Activated T-helper 2 cell treated with anti-CD3 and anti-CD28 coated beads, Interferon-gamma antibody, Interleukin-2, Interleukin-4, amounts not matched to agents 10 μg/mL and 5 μg/mL and 100 μg/mL, durations not matched to agents 14 hours and 24 hours and 36 hours (primary cell): ENCODE measurements at regions not wholly inside any gene's neighbourhood (a gene's known extent, or its start where the extent isn't known, plus 50 kb on each side); places are given as distances from the start of the nearest gene placed in this dataset.

ENCODE experiments used
- DNase-seq: peaks from one replicate; pipeline ENCODE4 v3.0.0; 2021; ENCODE audit warnings: low spot score
- H3K27ac Mint-ChIP-seq: one replicate; pipeline ENCODE4 v1.8.0; 2021; ENCODE audit warnings: mixed read lengths
- H3K27me3 Mint-ChIP-seq: one replicate; pipeline ENCODE4 v1.8.0; 2021; ENCODE audit warnings: low read depth, mixed read lengths
- H3K36me3 Mint-ChIP-seq: one replicate; pipeline ENCODE4 v1.8.0; 2021; ENCODE audit warnings: low read depth, mixed read lengths
- H3K4me1 Mint-ChIP-seq: one replicate; pipeline ENCODE4 v1.8.0; 2021; ENCODE audit warnings: low read depth, mixed read lengths
- H3K4me3 Mint-ChIP-seq: one replicate; pipeline ENCODE4 v1.8.0; 2021; ENCODE audit warnings: low read depth, mild to moderate bottlenecking, moderate library complexity, mixed read lengths
- H3K9me3 Mint-ChIP-seq: one replicate; pipeline ENCODE4 v1.8.0; 2021; ENCODE audit warnings: mixed read lengths
- intact Hi-C: fragments of 100-400 bp; cut with micrococcal nuclease; formaldehyde crosslinking; loops from one replicate; pipeline ENCODE4 v1.15.1; 2023

DNA sequence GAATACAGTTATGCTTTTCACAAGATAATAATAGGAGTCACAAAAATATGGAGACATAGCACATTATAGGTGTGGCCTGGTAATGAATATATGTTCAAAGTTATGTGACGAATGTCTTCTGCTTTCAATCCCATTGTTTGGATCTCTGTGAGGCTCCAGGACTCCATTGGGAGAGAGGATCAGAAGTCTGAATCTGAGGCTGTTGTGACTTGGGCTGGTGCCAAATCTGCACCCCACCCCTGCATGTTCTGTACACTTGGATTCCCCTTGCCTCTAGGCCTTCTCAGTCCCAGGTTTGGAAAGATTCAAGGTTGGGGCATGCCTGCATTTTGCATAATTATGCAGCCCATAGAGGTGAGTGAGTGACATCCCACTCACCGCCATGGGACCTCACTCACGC is 103.1 kb upstream of the MGAT5 start:
- Mint-ChIP-seq H3K36me3 (no peaks in the 10 kb centered on the region), H3K9me3 (no peaks in the 10 kb centered on the region), H3K27me3 (peaks cover 3% of the 10 kb centered on the region), H3K4me3 (no peak overlapping the region), H3K4me1 (no peaks in the 10 kb centered on the region), H3K27ac (no peak overlapping the region)
- no peak for DNase-seq
- intact Hi-C loops, result no loop called here

DNA sequence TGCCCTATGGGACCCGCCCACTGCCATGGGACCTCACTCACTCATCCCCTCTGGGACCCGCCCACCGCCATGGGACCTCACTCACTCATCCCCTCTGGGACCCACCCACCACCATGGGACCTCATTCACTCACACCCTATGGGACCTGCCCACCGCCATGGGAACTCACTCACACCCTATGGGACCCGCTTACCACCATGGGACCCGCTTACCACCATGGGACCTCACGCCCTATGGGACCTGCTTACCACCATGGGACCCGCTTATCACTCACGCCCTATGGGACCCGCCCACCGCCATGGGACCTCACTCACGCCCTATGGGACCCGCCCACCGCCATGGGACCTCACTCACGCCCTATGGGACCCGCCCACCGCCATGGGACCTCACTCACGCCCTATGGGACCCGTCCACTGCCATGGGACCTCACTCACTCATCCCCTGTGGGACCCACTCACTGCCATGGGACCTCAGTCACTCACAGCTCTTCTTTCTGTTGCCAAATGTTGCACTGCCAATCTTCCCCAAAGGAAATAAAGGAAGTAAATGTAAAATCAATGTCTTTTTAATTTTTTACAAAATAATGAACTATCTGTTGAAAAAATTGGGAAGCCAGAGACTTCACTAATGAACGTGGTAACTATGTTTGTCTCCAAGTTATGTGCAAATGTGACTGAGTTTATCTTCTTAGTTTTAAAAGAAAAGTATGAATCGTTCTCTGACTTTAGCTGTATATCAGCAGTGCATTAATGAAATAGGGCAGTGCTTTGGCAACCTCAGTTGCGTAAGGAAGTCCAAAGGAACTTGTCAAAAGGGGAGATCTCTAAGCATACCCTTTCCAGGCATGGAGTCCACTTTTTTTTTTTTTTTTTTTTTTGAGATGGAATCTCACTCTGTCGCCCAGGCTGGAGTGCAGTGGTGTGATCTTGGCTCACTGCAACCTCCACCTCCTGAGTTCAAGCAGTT is 101.5 kb upstream of the MGAT5 start:
- Mint-ChIP-seq H3K4me1 (no peaks in the 10 kb centered on the region), H3K4me3 (no peak overlapping the region), H3K36me3 (no peaks in the 10 kb centered on the region), H3K27ac (no peak overlapping the region), H3K9me3 (no peaks in the 10 kb centered on the region), H3K27me3 (peaks cover 3% of the 10 kb centered on the region)
- intact Hi-C loops, result no loop called here
- DNase-seq, result no peak

- H3K36me3 Mint-ChIP-seq, result no peaks in the 10 kb centered on the region
- no peak overlapping the region for H3K4me3 Mint-ChIP-seq
- intact Hi-C loops, result no loop called here
- H3K27ac Mint-ChIP-seq, result no peak overlapping the region
- H3K9me3 Mint-ChIP-seq, result no peaks in the 10 kb centered on the region
- no peak for DNase-seq
- H3K4me1 Mint-ChIP-seq, result no peaks in the 10 kb centered on the region
- H3K27me3 Mint-ChIP-seq, result no peaks in the 10 kb centered on the region
Observed at GRCh38 chr2:134153294-134153880, 100.5 kb upstream of the MGAT5 start.

DNA sequence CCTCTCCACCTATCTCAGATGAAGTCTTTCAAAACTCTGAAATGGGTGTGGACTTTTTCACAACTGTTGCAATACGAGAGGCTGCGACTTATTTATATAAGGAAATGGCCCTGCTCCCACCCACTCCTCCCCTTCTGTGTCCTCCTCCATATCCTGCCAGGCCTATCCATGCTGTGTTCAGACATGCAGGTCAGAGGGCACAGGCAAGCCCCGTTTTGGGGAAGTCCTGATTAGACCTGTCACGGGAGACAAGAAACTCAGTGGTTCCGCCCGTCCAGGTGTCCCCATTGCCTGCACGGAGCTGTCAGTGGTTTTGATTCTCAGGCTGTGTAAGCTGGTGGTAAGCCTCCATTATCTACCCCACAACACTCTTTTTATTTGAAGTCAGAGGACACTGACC is 99.6 kb upstream of the MGAT5 start:
- H3K9me3 Mint-ChIP-seq, result no peaks in the 10 kb centered on the region
- intact Hi-C loops, result no loop called here
- no peaks in the 10 kb centered on the region for H3K36me3 Mint-ChIP-seq
- DNase-seq, result no peak
- H3K4me3 Mint-ChIP-seq, result no peak overlapping the region
- no peak overlapping the region for H3K27ac Mint-ChIP-seq
- H3K27me3 Mint-ChIP-seq, result no peaks in the 10 kb centered on the region
- H3K4me1 Mint-ChIP-seq, result no peaks in the 10 kb centered on the region

GRCh38 chr2:134155134-134155533 is 98.7 kb upstream of the MGAT5 start:
- Mint-ChIP-seq H3K4me3 (no peak overlapping the region), H3K9me3 (no peaks in the 10 kb centered on the region), H3K27ac (no peak overlapping the region), H3K4me1 (no peaks in the 10 kb centered on the region), H3K27me3 (no peaks in the 10 kb centered on the region), H3K36me3 (no peaks in the 10 kb centered on the region)
- intact Hi-C loops, result no loop called here
- DNase-seq, result no peak

- no peaks in the 10 kb centered on the region for H3K36me3 Mint-ChIP-seq
- no peaks in the 10 kb centered on the region for H3K27me3 Mint-ChIP-seq
- DNase-seq, result no peak
- peaks cover 3% of the 10 kb centered on the region for H3K4me1 Mint-ChIP-seq
- H3K27ac Mint-ChIP-seq, result no peak overlapping the region
- intact Hi-C loops, result no loop called here
- H3K9me3 Mint-ChIP-seq, result no peaks in the 10 kb centered on the region
- no peak overlapping the region for H3K4me3 Mint-ChIP-seq
Observed at GRCh38 chr2:134158295-134158694, 95.6 kb upstream of the MGAT5 start.

DNA sequence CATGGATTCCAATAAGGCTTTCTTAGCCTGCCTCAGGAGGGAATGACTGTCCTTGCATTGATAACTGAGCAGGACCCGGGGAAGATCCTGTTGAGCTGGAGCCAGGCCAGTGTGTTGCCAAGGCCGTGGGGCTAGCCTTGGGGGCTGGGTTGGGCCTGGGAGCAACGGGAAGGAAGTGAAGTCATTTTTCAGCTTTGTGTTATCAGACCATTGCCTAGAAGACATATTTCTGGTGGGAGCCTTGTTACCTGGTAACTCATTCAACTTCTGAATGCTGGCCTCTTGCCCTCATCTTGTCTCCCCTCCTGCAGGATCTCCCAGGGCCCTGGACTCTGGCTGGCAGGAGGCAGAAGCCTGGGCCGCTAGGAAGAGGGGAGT is 92.7 kb upstream of the MGAT5 start:
- intact Hi-C loops, result no loop called here
- DNase-seq, result no peak
- no peaks in the 10 kb centered on the region for H3K36me3 Mint-ChIP-seq
- H3K27me3 Mint-ChIP-seq, result no peaks in the 10 kb centered on the region
- no peak overlapping the region for H3K27ac Mint-ChIP-seq
- H3K4me3 Mint-ChIP-seq, result no peak overlapping the region
- H3K9me3 Mint-ChIP-seq, result no peaks in the 10 kb centered on the region
- peaks cover 3% of the 10 kb centered on the region for H3K4me1 Mint-ChIP-seq

GRCh38 chr2:134163336-134163735 is 90.5 kb upstream of the MGAT5 start:
- H3K4me1 Mint-ChIP-seq, result peaks cover 3% of the 10 kb centered on the region
- no peak overlapping the region for H3K4me3 Mint-ChIP-seq
- no peak for DNase-seq
- no peaks in the 10 kb centered on the region for H3K9me3 Mint-ChIP-seq
- no peaks in the 10 kb centered on the region for H3K36me3 Mint-ChIP-seq
- intact Hi-C loops, result no loop called here
- H3K27ac Mint-ChIP-seq, result no peak overlapping the region
- H3K27me3 Mint-ChIP-seq, result peaks cover 2% of the 10 kb centered on the region

GRCh38 chr2:134164306-134164705 is 89.6 kb upstream of the MGAT5 start:
- Mint-ChIP-seq H3K27ac (no peak overlapping the region), H3K9me3 (no peaks in the 10 kb centered on the region), H3K27me3 (peaks cover 7% of the 10 kb centered on the region), H3K4me3 (no peak overlapping the region), H3K36me3 (no peaks in the 10 kb centered on the region), H3K4me1 (peaks cover 5% of the 10 kb centered on the region)
- no peak for DNase-seq
- intact Hi-C loops, result no loop called here

- Mint-ChIP-seq H3K9me3 (no peaks in the 10 kb centered on the region), H3K27me3 (peaks cover 7% of the 10 kb centered on the region), H3K27ac (no peak overlapping the region), H3K4me1 (peaks cover 4% of the 10 kb centered on the region), H3K4me3 (no peak overlapping the region), H3K36me3 (no peaks in the 10 kb centered on the region)
- intact Hi-C loops, result no loop called here
- DNase-seq, result no peak
Observed at GRCh38 chr2:134167015-134167414, 86.9 kb upstream of the MGAT5 start.

DNA sequence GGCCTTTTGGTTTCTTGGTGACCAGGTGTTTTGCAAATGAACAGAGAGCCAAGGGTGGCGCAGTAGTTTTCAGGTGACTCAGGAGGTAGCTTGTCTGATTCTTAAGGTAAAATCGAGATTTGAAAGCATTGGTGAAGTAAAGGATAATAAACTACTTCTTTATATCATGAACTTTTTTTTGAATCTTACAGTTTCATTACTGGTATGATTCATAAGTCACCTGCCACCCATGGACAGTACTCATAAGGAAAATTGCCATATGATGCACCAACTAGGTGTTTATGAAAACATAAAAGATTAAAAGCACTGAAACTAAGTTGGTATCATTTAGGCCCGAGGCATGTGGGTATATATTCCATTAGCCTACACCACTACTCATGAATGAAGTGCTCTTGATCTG is 84.1 kb upstream of the MGAT5 start:
- intact Hi-C loops, result loop anchor here (5.0 kb wide), 1 partner anchor 52 kb away; no protein-coding TSS in a partner anchor
- H3K36me3 Mint-ChIP-seq, result no peaks in the 10 kb centered on the region
- no peak for DNase-seq
- no peak overlapping the region for H3K4me3 Mint-ChIP-seq
- H3K4me1 Mint-ChIP-seq, result peaks cover 4% of the 10 kb centered on the region
- no peaks in the 10 kb centered on the region for H3K9me3 Mint-ChIP-seq
- H3K27ac Mint-ChIP-seq, result no peak overlapping the region
- peaks cover 7% of the 10 kb centered on the region for H3K27me3 Mint-ChIP-seq

DNA sequence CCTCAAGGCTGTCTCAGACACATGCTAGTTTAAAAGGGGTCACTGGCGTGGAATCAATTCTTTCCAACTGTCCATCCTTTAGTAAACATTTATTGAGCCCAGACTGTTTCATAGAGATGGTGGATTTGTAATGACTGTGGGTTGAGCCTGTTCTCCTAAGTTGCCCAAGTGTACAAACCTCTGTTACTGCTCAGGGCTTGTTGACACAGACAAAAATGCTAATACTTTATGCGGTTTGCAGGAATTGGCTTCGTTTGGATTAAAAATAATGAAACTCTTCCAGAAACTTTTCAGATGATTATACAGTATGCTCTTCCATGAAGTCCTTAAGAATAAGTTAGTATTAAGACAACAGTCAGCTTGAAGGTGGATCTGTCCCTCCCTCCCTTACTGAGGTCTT is 83.6 kb upstream of the MGAT5 start:
- Mint-ChIP-seq H3K27me3 (peaks cover 7% of the 10 kb centered on the region), H3K27ac (no peak overlapping the region), H3K4me3 (no peak overlapping the region), H3K4me1 (peaks cover 4% of the 10 kb centered on the region), H3K9me3 (no peaks in the 10 kb centered on the region), H3K36me3 (no peaks in the 10 kb centered on the region)
- intact Hi-C loops, result loop anchor here (5.0 kb wide), 1 partner anchor 53 kb away; no protein-coding TSS in a partner anchor
- no peak for DNase-seq

GRCh38 chr2:134170700-134171099 is 83.2 kb upstream of the MGAT5 start:
- no peak overlapping the region for H3K27ac Mint-ChIP-seq
- intact Hi-C loops, result loop anchor here (5.0 kb wide), 1 partner anchor 53 kb away; no protein-coding TSS in a partner anchor
- H3K27me3 Mint-ChIP-seq, result peaks cover 7% of the 10 kb centered on the region
- no peak for DNase-seq
- H3K36me3 Mint-ChIP-seq, result no peaks in the 10 kb centered on the region
- H3K4me1 Mint-ChIP-seq, result peaks cover 4% of the 10 kb centered on the region
- no peaks in the 10 kb centered on the region for H3K9me3 Mint-ChIP-seq
- H3K4me3 Mint-ChIP-seq, result no peak overlapping the region
